ENCODE measurements at regions not wholly inside any gene's neighbourhood (a gene's known extent, or its start where the extent isn't known, plus 50 kb on each side); places are given as distances from the start of the nearest gene placed in this dataset.
A peak's percentile ranks its signal among the peaks of the same experiment; 100 is the strongest.

DNA sequence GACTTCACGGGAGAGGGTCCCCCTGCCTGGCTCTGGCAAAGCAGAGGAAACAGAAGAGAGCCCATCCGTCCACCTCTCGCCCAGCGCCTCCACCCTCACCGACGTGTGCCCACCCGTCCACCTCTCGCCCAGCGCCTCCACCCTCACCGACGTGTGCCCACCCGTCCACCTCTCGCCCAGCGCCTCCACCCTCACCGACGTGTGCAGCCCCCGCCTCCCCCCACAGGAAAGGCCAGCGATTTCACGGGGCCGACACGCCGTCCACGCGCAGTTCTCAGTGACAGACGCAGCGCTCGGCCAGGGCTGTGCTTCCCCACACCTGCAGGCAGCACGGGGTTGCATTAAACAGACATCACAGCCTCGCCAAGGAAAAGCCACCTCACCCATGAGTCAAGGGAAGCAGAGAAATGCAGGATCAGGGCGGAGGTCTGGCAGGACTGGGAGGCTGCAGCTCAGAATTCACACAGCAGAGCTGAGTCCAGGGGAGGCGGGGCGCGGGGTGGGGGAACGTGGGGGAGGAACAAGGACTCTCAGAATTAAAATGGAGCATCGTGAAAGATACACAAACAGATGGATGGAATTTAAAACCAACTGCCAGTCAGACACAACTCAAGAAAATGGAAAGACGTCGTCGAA lies 377.7 kb downstream of the BRD1 start:
- Mint-ChIP-seq H3K4me1 (no peaks in the 10 kb centered on the region), H3K27ac (no peak overlapping the region), H3K36me3 (no peaks in the 10 kb centered on the region), H3K4me3 (no peak overlapping the region), H3K27me3 (ENCODE audit: low read depth in 2 of 2) (peaks cover 7 to 15% of the 10 kb centered on the region in 2 donors), H3K9me3 (no peaks in the 10 kb centered on the region)
- Histone ChIP-seq H3K27me3 (ENCODE audit: control insufficient read depth, insufficient read depth, low read length) (peaks cover 7% of the 10 kb centered on the region), H3K4me3 (ENCODE audit: low read length) (no peak overlapping the region), H3K36me3 (ENCODE audit: control insufficient read depth, insufficient read depth, low read length) (no peaks in the 10 kb centered on the region), H3K27ac (ENCODE audit: low read length) (no peak overlapping the region), H3K9me3 (ENCODE audit: control insufficient read depth, insufficient read depth, low read length) (no peaks in the 10 kb centered on the region), H3K4me1 (ENCODE audit: control insufficient read depth, insufficient read depth, low read length) (no peaks in the 10 kb centered on the region)
- TF ChIP-seq CTCF (IDR thresholded peaks at IDR 0.05): no peak
- DNase-seq (no peak), ATAC-seq (no peak)
- 33% methylated on average over 38 of the region's 38 CpGs for WGBS (ENCODE audit: insufficient coverage)
- intact Hi-C loops (cut with micrococcal nuclease): no loop called here

GRCh38 chr22:49449377-49449776 lies 378.3 kb downstream of the BRD1 start:
- Histone ChIP-seq H3K9me3 (ENCODE audit: control insufficient read depth, insufficient read depth, low read length) (no peaks in the 10 kb centered on the region), H3K4me3 (ENCODE audit: low read length) (no peak overlapping the region), H3K27ac (ENCODE audit: low read length) (no peak overlapping the region), H3K4me1 (ENCODE audit: control insufficient read depth, insufficient read depth, low read length) (no peaks in the 10 kb centered on the region), H3K27me3 (ENCODE audit: control insufficient read depth, insufficient read depth, low read length) (peaks cover 7% of the 10 kb centered on the region), H3K36me3 (ENCODE audit: control insufficient read depth, insufficient read depth, low read length) (no peaks in the 10 kb centered on the region)
- no peak for TF ChIP-seq CTCF (IDR thresholded peaks at IDR 0.05)
- Mint-ChIP-seq H3K27ac (no peak overlapping the region), H3K4me3 (no peak overlapping the region), H3K4me1 (no peaks in the 10 kb centered on the region), H3K36me3 (no peaks in the 10 kb centered on the region), H3K27me3 (ENCODE audit: low read depth in 2 of 2) (peaks cover 7 to 15% of the 10 kb centered on the region in 2 donors), H3K9me3 (no peaks in the 10 kb centered on the region)
- 76% methylated on average over 16 of the region's 16 CpGs for WGBS (ENCODE audit: insufficient coverage)
- peak in 1 of 3 donors; percentile 5 for ATAC-seq
- no peak for DNase-seq
- intact Hi-C loops (cut with micrococcal nuclease): no loop called here

DNA sequence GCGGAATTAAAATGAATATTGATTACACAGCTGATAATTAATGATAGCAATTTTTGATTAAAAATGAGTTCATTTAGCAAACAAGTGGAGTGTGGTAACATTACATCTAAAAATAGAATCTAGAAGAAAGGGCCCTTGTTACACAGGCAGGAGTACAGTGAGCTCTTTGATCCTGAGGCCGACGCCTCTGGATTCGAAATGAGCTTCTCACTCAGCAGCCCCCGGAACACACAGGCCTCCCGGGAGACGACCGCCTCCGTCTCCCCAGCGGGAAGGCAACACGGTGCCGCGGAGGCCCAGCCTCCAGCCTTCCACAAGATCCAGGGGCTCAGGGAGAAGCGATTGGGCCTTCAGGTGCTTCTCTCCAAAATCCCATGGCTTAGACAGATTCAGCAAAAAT lies 379.1 kb downstream of the BRD1 start:
- Mint-ChIP-seq H3K4me1 (no peaks in the 10 kb centered on the region), H3K9me3 (no peaks in the 10 kb centered on the region), H3K27me3 (ENCODE audit: low read depth in 2 of 2) (peaks cover 7 to 15% of the 10 kb centered on the region in 2 donors), H3K27ac (no peak overlapping the region), H3K4me3 (no peak overlapping the region), H3K36me3 (no peaks in the 10 kb centered on the region)
- no peak for TF ChIP-seq CTCF (IDR thresholded peaks at IDR 0.05)
- no peak for DNase-seq
- no peaks in the 10 kb centered on the region for H3K36me3 ChIP-seq (ENCODE audit: control insufficient read depth, insufficient read depth, low read length)
- intact Hi-C loops (cut with micrococcal nuclease): no loop called here
- H3K27ac ChIP-seq (ENCODE audit: low read length): no peak overlapping the region
- ATAC-seq: no peak
- no peaks in the 10 kb centered on the region for H3K4me1 ChIP-seq (ENCODE audit: control insufficient read depth, insufficient read depth, low read length)
- no peak overlapping the region for H3K4me3 ChIP-seq (ENCODE audit: low read length)
- no peaks in the 10 kb centered on the region for H3K9me3 ChIP-seq (ENCODE audit: control insufficient read depth, insufficient read depth, low read length)
- WGBS (ENCODE audit: insufficient coverage): 80% methylated on average over 14 of the region's 14 CpGs
- H3K27me3 ChIP-seq (ENCODE audit: control insufficient read depth, insufficient read depth, low read length): peaks cover 7% of the 10 kb centered on the region

GRCh38 chr22:49447837-49448236 lies 379.8 kb downstream of the BRD1 start:
- Mint-ChIP-seq H3K27ac (no peak overlapping the region), H3K36me3 (no peaks in the 10 kb centered on the region), H3K9me3 (no peaks in the 10 kb centered on the region), H3K27me3 (ENCODE audit: low read depth in 2 of 2) (peaks cover 7 to 15% of the 10 kb centered on the region in 2 donors), H3K4me3 (no peak overlapping the region), H3K4me1 (no peaks in the 10 kb centered on the region)
- no peak for DNase-seq
- WGBS (ENCODE audit: insufficient coverage): 90% methylated on average over 13 of the region's 13 CpGs
- Histone ChIP-seq H3K4me1 (ENCODE audit: control insufficient read depth, insufficient read depth, low read length) (no peaks in the 10 kb centered on the region), H3K27ac (ENCODE audit: low read length) (no peak overlapping the region), H3K4me3 (ENCODE audit: low read length) (no peak overlapping the region), H3K9me3 (ENCODE audit: control insufficient read depth, insufficient read depth, low read length) (no peaks in the 10 kb centered on the region), H3K27me3 (ENCODE audit: control insufficient read depth, insufficient read depth, low read length) (peaks cover 7% of the 10 kb centered on the region), H3K36me3 (ENCODE audit: control insufficient read depth, insufficient read depth, low read length) (no peaks in the 10 kb centered on the region)
- no peak for ATAC-seq
- intact Hi-C loops (cut with micrococcal nuclease): no loop called here
- no peak for TF ChIP-seq CTCF (IDR thresholded peaks at IDR 0.05)
